D721Med (cell line): ENCODE measurements at regions not wholly inside any gene's neighbourhood (a gene's known extent, or its start where the extent isn't known, plus 50 kb on each side); places are given as distances from the start of the nearest gene placed in this dataset.

Experiments
- DNase-seq: peaks from one replicate; pipeline ENCODE4 v3.0.0; 2011; ENCODE audit warnings: low spot score; ENCODE audit not compliant: insufficient read length
- FAIRE-seq: peaks from 2 replicates; lab custom pipeline; 2011; peaks lifted over from hg19 to GRCh38; lab: Jason Lieb, UNC
- CTCF ChIP-seq: IDR thresholded peaks from 2 replicates; pipeline ENCODE4 v1.5.1; 2012; ENCODE audit warnings: mild to moderate bottlenecking, control low read depth; ENCODE audit not compliant: insufficient read depth; ENCODE audit errors: missing control alignments

GRCh38 chr5:5584236-5584745 is 161.8 kb downstream of the ICE1 start:
- no peak for FAIRE-seq
- no peak for DNase-seq
- no peak for TF ChIP-seq CTCF

- no peak for DNase-seq
- TF ChIP-seq CTCF, result no peak
- FAIRE-seq, result no peak
Observed at GRCh38 chr5:5583832-5584231, 161.4 kb downstream of the ICE1 start.

- TF ChIP-seq CTCF, result no peak
- DNase-seq (no peak), FAIRE-seq (no peak)
Observed at GRCh38 chr5:5583023-5583765, 160.7 kb downstream of the ICE1 start.

- no peak for TF ChIP-seq CTCF
- no peak for FAIRE-seq
- no peak for DNase-seq
Observed at GRCh38 chr5:5581080-5581479, 158.6 kb downstream of the ICE1 start.

GRCh38 chr5:5576744-5577143 is 154.3 kb downstream of the ICE1 start:
- no peak for TF ChIP-seq CTCF
- DNase-seq (no peak), FAIRE-seq (no peak)

GRCh38 chr5:5575461-5575860 is 153.0 kb downstream of the ICE1 start:
- no peak for DNase-seq
- TF ChIP-seq CTCF, result no peak
- FAIRE-seq, result no peak

GRCh38 chr5:5573798-5574380 is 151.4 kb downstream of the ICE1 start:
- FAIRE-seq (no peak), DNase-seq (no peak)
- TF ChIP-seq CTCF, result no peak
